Colonic mucosa (tissue), 4 donors: ENCODE measurements at regions not wholly inside any gene's neighbourhood (a gene's known extent, or its start where the extent isn't known, plus 50 kb on each side); places are given as distances from the start of the nearest gene placed in this dataset.
"Not testable (repeated sequence)": the region's sequence is repeated elsewhere in the genome, so short reads cannot be mapped to it uniquely, and the experiment has no call there.

ENCODE experiments used
- DNase-seq: peaks from one replicate; pipeline ENCODE4 v3.0.0-alpha.2; 2020
- H3K27ac ChIP-seq: fragments of 200-600 bp; one replicate; pipeline ENCODE4 v1.8.0; 2021
- H3K27me3 ChIP-seq: fragments of 200-600 bp; one replicate; pipeline ENCODE4 v1.8.0; 2021
- H3K36me3 ChIP-seq: fragments of 200-600 bp; one replicate; pipeline ENCODE4 v1.8.0; 2021
- H3K4me1 ChIP-seq: fragments of 200-600 bp; one replicate; pipeline ENCODE4 v1.8.0; 2021; ENCODE audit warnings: mild to moderate bottlenecking
- H3K4me3 ChIP-seq: fragments of 200-600 bp; one replicate; pipeline ENCODE4 v1.8.0; 2021
- H3K9ac ChIP-seq, 2 donors: one replicate each; pipeline ENCODE4 v1.7.0; 2013; ENCODE audit warnings: control low read depth in 2 of 2, low read depth in 2 of 2, low read length in 2 of 2
- H3K9me3 ChIP-seq: fragments of 200-600 bp; one replicate; pipeline ENCODE4 v1.8.0; 2021
- CTCF ChIP-seq: fragments of 200-600 bp; IDR thresholded peaks from one replicate; pipeline ENCODE4 v1.8.0; 2022; ENCODE audit warnings: antibody characterized with exemption, mild to moderate bottlenecking
- intact Hi-C: fragments of 100-400 bp; cut with DNase I; formaldehyde crosslinking; loops from one replicate; pipeline ENCODE4 v1.14.1; 2022
- donor health status: healthy.
- donor health status: DM: no; HTN: no; CAD: no.
- donor health status: DM: no; HTN: no; CAD: no.

GRCh38 chr15:62510791-62511190 lies 345.7 kb upstream of the C2CD4B start:
- no peak overlapping the region for H3K27ac ChIP-seq
- H3K27me3 ChIP-seq = no peaks in the 10 kb centered on the region
- H3K4me3 ChIP-seq = no peak overlapping the region
- DNase-seq = no peak
- no peak for TF ChIP-seq CTCF
- intact Hi-C loops = no loop called here
- no peaks in the 10 kb centered on the region for H3K4me1 ChIP-seq
- no peaks in the 10 kb centered on the region for H3K9me3 ChIP-seq
- no peaks in the 10 kb centered on the region for H3K36me3 ChIP-seq
- H3K9ac ChIP-seq = no peak overlapping the region

DNA sequence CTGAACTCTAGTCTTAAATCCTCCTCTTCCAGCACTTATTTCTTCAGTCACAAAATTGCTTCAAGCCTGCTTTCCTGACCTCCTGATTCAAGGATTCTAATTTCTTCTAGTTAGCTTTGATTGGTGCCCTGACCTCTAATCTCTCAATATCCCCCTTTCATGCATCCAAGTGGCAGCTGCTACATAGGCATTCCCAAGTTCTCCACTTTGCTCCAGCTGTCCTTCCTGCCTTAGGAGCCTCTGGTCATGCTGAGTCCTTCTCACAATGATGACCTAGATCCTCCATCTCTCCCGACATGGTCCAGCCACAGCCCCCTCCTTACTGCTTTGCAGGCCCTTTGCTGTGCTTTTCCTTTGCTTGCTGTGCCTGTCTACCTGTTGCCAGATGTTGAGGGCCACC lies 347.8 kb upstream of the C2CD4B start:
- H3K4me3 ChIP-seq = no peak overlapping the region
- no peak overlapping the region for H3K9ac ChIP-seq
- H3K9me3 ChIP-seq = no peaks in the 10 kb centered on the region
- no peaks in the 10 kb centered on the region for H3K27me3 ChIP-seq
- no peak overlapping the region for H3K27ac ChIP-seq
- H3K4me1 ChIP-seq = no peaks in the 10 kb centered on the region
- TF ChIP-seq CTCF = no peak
- DNase-seq = no peak
- no peaks in the 10 kb centered on the region for H3K36me3 ChIP-seq
- intact Hi-C loops = no loop called here

DNA sequence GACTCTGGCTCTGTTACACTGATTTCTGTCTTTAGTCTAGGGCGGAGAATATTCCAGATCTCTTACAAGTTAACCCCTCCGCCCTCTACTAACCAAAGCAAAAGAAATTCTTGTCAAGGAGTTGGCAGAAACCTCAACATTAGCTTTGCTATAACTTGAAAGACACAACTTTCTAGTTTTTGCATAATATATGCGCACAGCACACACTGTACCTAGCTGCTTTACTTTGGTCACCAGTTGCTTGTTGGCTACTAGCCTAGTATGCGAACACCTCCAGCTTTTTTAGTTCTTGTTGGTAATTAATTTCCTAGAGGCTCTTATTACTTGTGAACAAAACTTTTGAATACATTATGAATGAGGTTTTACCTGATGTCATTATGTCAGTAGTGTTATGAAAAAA lies 348.8 kb upstream of the C2CD4B start:
- Histone ChIP-seq H3K4me3 (no peak overlapping the region), H3K36me3 (no peaks in the 10 kb centered on the region), H3K9ac (no peak overlapping the region), H3K4me1 (no peaks in the 10 kb centered on the region), H3K9me3 (no peaks in the 10 kb centered on the region), H3K27me3 (no peaks in the 10 kb centered on the region), H3K27ac (no peak overlapping the region)
- intact Hi-C loops = no loop called here
- no peak for DNase-seq
- no peak for TF ChIP-seq CTCF

- H3K27me3 ChIP-seq = no peaks in the 10 kb centered on the region
- DNase-seq = no peak
- H3K27ac ChIP-seq = no peak overlapping the region
- H3K4me1 ChIP-seq = no peaks in the 10 kb centered on the region
- no peaks in the 10 kb centered on the region for H3K9me3 ChIP-seq
- H3K9ac ChIP-seq = no peak overlapping the region
- no peak for TF ChIP-seq CTCF
- H3K4me3 ChIP-seq = no peak overlapping the region
- H3K36me3 ChIP-seq = no peaks in the 10 kb centered on the region
- intact Hi-C loops = no loop called here
Measured at GRCh38 chr15:62515696-62516395, 350.8 kb upstream of the C2CD4B start.

- no peaks in the 10 kb centered on the region for H3K4me1 ChIP-seq
- no peaks in the 10 kb centered on the region for H3K27me3 ChIP-seq
- no peak for TF ChIP-seq CTCF
- H3K4me3 ChIP-seq = no peak overlapping the region
- H3K36me3 ChIP-seq = no peaks in the 10 kb centered on the region
- no peak overlapping the region for H3K9ac ChIP-seq
- no peak overlapping the region for H3K27ac ChIP-seq
- no peak for DNase-seq
- no peaks in the 10 kb centered on the region for H3K9me3 ChIP-seq
- intact Hi-C loops = no loop called here
Measured at GRCh38 chr15:62517541-62517940, 352.5 kb upstream of the C2CD4B start.

DNA sequence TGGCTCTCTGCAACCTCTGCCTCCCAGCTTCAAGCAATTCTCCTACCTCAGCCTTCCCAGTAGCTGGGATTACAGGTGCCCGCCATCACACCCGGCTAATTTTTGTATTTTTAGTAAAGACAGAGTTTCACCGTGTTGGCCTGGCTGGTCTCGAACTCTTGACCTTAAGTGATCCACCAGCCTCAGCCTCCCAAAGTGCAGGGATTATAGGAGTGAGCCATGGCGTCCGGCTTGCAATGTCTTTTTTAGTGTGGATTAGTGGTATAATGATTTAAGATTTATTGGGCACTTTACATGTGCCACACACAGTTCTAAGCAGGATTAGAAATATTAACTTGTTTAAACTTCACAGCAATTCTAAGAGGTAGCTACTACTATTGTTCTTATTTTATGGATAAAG lies 353.6 kb upstream of the C2CD4B start:
- H3K36me3 ChIP-seq, H3K27ac ChIP-seq, H3K4me1 ChIP-seq, H3K9ac ChIP-seq, DNase-seq, H3K9me3 ChIP-seq, intact Hi-C loops, H3K4me3 ChIP-seq, H3K27me3 ChIP-seq: not testable (repeated sequence)
